ENCODE measurements at regions not wholly inside any gene's neighbourhood (a gene's known extent, or its start where the extent isn't known, plus 50 kb on each side); places are given as distances from the start of the nearest gene placed in this dataset.

GRCh38 chr15:97728791-97729190, 231.7 kb upstream of the ARRDC4 start:
- no peak for TF ChIP-seq CTCF (IDR thresholded peaks at IDR 0.05)
- no peak for TF ChIP-seq POLR2AphosphoS5 (IDR thresholded peaks at IDR 0.05)
- no peak for TF ChIP-seq EP300 (IDR thresholded peaks at IDR 0.05)
- no peak for TF ChIP-seq POLR2A (IDR thresholded peaks at IDR 0.05)
